Heart left ventricle (tissue), 16 donors: ENCODE measurements at regions not wholly inside any gene's neighbourhood (a gene's known extent, or its start where the extent isn't known, plus 50 kb on each side); places are given as distances from the start of the nearest gene placed in this dataset.
"Not testable (repeated sequence)": the region's sequence is repeated elsewhere in the genome, so short reads cannot be mapped to it uniquely, and the experiment has no call there.

Source experiments
- ATAC-seq, 4 donors: fragments of 200-7000 bp; cut with Tn5 transposase; one replicate each; pipeline ENCODE4 v1.9.1; 2020 to 2022; ENCODE audit warnings: moderate library complexity in 4 of 4, mild to moderate bottlenecking in 3 of 4, moderate number of reproducible peaks in 1 of 4
- DNase-seq, 5 donors: peaks; one replicate each; pipeline ENCODE4 v3.0.0-alpha.2; 2020
- H3K27ac ChIP-seq, 12 donors: fragments of 200-600 bp; sonication (generic) in 4 of 12; one replicate each; pipeline versions ENCODE4 v1.5.0 to v1.8.0; 2016 to 2022; ENCODE audit warnings: mild to moderate bottlenecking in 2 of 12
- H3K27me3 ChIP-seq, 9 donors: fragments of 200-600 bp; sonication (generic) in 2 of 9; one replicate each; pipeline versions ENCODE4 v1.5.1 to v1.8.0; 2016 to 2022; ENCODE audit warnings: mild to moderate bottlenecking in 3 of 9
- H3K36me3 ChIP-seq, 9 donors: fragments of 200-600 bp; sonication (generic) in 2 of 9; one replicate each; pipeline versions ENCODE4 v1.5.0 to v1.8.0; 2018 to 2022; ENCODE audit warnings: mild to moderate bottlenecking in 2 of 9
- H3K4me1 ChIP-seq, 12 donors: fragments of 200-600 bp; sonication (generic) in 4 of 12; one replicate each; pipeline versions ENCODE4 v1.5.0 to v1.8.0; 2016 to 2022; ENCODE audit warnings: mild to moderate bottlenecking in 3 of 12
- H3K4me3 ChIP-seq, 12 donors: fragments of 200-600 bp; sonication (generic) in 4 of 12; one replicate each; pipeline versions ENCODE4 v1.5.0 to v1.8.0; 2017 to 2022; ENCODE audit warnings: mild to moderate bottlenecking in 9 of 12, moderate library complexity in 4 of 12
- H3K9me3 ChIP-seq, 12 donors: fragments of 200-600 bp; sonication (generic) in 4 of 12; one replicate each; pipeline versions ENCODE4 v1.5.0 to v1.8.0; 2016 to 2022; ENCODE audit warnings: mild to moderate bottlenecking in 1 of 12
- CTCF ChIP-seq, 12 donors: fragments of 200-600 bp; sonication (generic) in 4 of 12; IDR thresholded peaks; one replicate each; pipeline versions ENCODE4 v1.5.0 to v1.8.0; 2018 to 2022; ENCODE audit warnings: antibody characterized with exemption in 12 of 12, mild to moderate bottlenecking in 5 of 12
- POLR2A ChIP-seq, 2 donors: fragments of 450-650 bp; IDR thresholded peaks; one replicate each; pipeline ENCODE4 v1.6.1; 2017; ENCODE audit warnings: antibody characterized with exemption in 2 of 2, mild to moderate bottlenecking in 2 of 2, moderate library complexity in 2 of 2
- WGBS, 4 donors: extraction: QIAGEN DNeasy Blood & Tissue Kit in 2 of 4; methylation state at CpG; one replicate each; pipeline versions ENCODE4 v1.1.5 to v1.1.7; 2013 to 2018; 5-methylcytosine and 5-hydroxymethylcytosine counted together
- intact Hi-C, 10 donors: fragments of 100-400 bp; cut with DNase I; formaldehyde crosslinking; loops; one replicate each; pipeline versions ENCODE4 v1.11.1 to v1.14.2; 2022
- donor health status: ischemic (EF 13 %, LVEDD 7.1; RV severe dilation, severe dysfunction).
- donor health status: healthy with polysubstance abuse.
- donor health status: DM: no; HTN: yes; CAD: no.
- donor health status: DM: no; HTN: no; CAD: no.
- donor health status: ischemic (EF 25% LVEDD 6.9; RV normal size, moderate dysfunction).
- donor health status: ischemic (EF 25% LVEDD 5.7; RV mildly dilated, moderate dysfunction).
- donor health status: healthy.
- donor health status: DM: yes; HTN: yes; CAD: no.
- donor health status: ischemic (EF 35%, LVEDD 5.7; RV mildly dilated, moderate dysfunction).
- donor health status: nonischemic (EF 11% LVEDD 7.7; RV severe dilation, severe dysfunction).
- donor health status: DM: yes; HTN: yes; CAD: no.
- donor health status: PGD.
- donor health status: ischemic (EF 29% LVEDD 5.4; RV normal size, mild dysfunction).
- donor health status: nonischemic (EF 23%, LVEDD 6.1; RV moderate dilation, normal function).

GRCh38 chr4:112736718-112737135 is 99.8 kb downstream of the LARP7 start:
- ATAC-seq = no peak
- TF ChIP-seq POLR2A (IDR thresholded peaks at IDR 0.05) (no peak), CTCF (IDR thresholded peaks at IDR 0.05) (no peak)
- intact Hi-C loops = no loop called here

GRCh38 chr4:112739442-112739841 is 102.5 kb downstream of the LARP7 start:
- intact Hi-C loops = no loop called here
- no peak overlapping the region for H3K4me3 ChIP-seq
- DNase-seq = no peak
- 72 to 84% (median 82%) methylated on average over 8 of the region's 8 CpGs for WGBS, 4 donors
- no peaks in the 10 kb centered on the region for H3K36me3 ChIP-seq
- ATAC-seq = no peak
- no peaks in the 10 kb centered on the region for H3K27me3 ChIP-seq
- TF ChIP-seq CTCF (IDR thresholded peaks at IDR 0.05) (no peak), POLR2A (IDR thresholded peaks at IDR 0.05) (no peak)
- H3K4me1 ChIP-seq = no peaks in the 10 kb centered on the region
- no peaks in the 10 kb centered on the region for H3K9me3 ChIP-seq
- H3K27ac ChIP-seq = no peak overlapping the region

More at GRCh38 chr4:112736718-112737135, 99.8 kb downstream of the LARP7 start:
- no peak for DNase-seq
- 63 to 76% (median 70%) methylated on average over 1 of the region's 1 CpG for WGBS, 4 donors
- Histone ChIP-seq H3K9me3 (no peaks in the 10 kb centered on the region), H3K4me1 (peaks cover 0 to 4% (median 0%) of the 10 kb centered on the region in 12 donors), H3K27ac (no peak overlapping the region), H3K4me3 (no peak overlapping the region), H3K27me3 (no peaks in the 10 kb centered on the region), H3K36me3 (no peaks in the 10 kb centered on the region)

- Histone ChIP-seq H3K36me3 (no peaks in the 10 kb centered on the region), H3K4me3 (no peak overlapping the region), H3K4me1 (peaks cover 0 to 14% (median 3%) of the 10 kb centered on the region in 12 donors), H3K27me3 (no peaks in the 10 kb centered on the region), H3K9me3 (no peaks in the 10 kb centered on the region), H3K27ac (peak overlapping the region in 1 of 12 donors; percentile 2)
- no peak for ATAC-seq
- 6 to 23% (median 18%) methylated on average over 1 of the region's 1 CpG for WGBS, 4 donors
- no peak for DNase-seq
- TF ChIP-seq CTCF (IDR thresholded peaks at IDR 0.05) = no peak
- intact Hi-C loops = no loop called here
Observed at GRCh38 chr4:112747036-112747435, 110.1 kb downstream of the LARP7 start.

GRCh38 chr4:112748352-112748878 is 111.5 kb downstream of the LARP7 start:
- ATAC-seq (no peak), DNase-seq (no peak)
- H3K4me3 ChIP-seq = no peak overlapping the region
- peaks cover 0 to 14% (median 3%) of the 10 kb centered on the region in 12 donors for H3K4me1 ChIP-seq
- TF ChIP-seq POLR2A (IDR thresholded peaks at IDR 0.05) (no peak), CTCF (IDR thresholded peaks at IDR 0.05) (no peak)
- intact Hi-C loops = no loop called here
- no peaks in the 10 kb centered on the region for H3K9me3 ChIP-seq
- H3K27ac ChIP-seq = no peak overlapping the region
- H3K36me3 ChIP-seq = no peaks in the 10 kb centered on the region
- H3K27me3 ChIP-seq = no peaks in the 10 kb centered on the region

- WGBS, 4 donors = 86 to 92% (median 92%) methylated on average over 7 of the region's 7 CpGs
- H3K9me3 ChIP-seq, H3K27ac ChIP-seq, DNase-seq, intact Hi-C loops, H3K36me3 ChIP-seq, ATAC-seq, H3K27me3 ChIP-seq, H3K4me3 ChIP-seq: not testable (repeated sequence)
- peaks cover 0 to 14% (median 3%) of the 10 kb centered on the region in 12 donors for H3K4me1 ChIP-seq
Observed at GRCh38 chr4:112750749-112751148, 113.8 kb downstream of the LARP7 start.
